ENCODE measurements at regions not wholly inside any gene's neighbourhood (a gene's known extent, or its start where the extent isn't known, plus 50 kb on each side); places are given as distances from the start of the nearest gene placed in this dataset.

DNA sequence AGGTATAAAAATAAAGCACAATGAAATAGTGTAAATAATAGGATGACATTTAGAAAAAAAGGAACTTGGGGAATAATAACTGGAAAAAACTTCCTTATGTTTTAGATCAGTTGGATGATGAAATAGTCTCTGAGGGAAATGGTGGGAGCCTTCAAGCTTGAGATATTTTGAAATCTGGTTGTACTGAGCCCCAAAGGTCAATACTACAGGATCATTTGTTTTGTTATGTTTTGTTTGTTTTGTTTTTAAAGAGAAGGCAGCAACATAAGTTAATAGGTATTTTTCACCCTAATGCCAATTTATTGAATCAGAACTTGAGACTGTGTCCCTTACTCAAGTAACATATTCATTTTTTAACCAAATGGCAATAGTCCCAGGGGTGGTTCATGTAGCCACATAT lies 393.1 kb downstream of the ETS1 start:
- DNase-seq (ENCODE audit: low spot score) (no peak), ATAC-seq (no peak)
- H3K36me3 Mint-ChIP-seq: no peaks in the 10 kb centered on the region
- no peak overlapping the region for H3K4me3 Mint-ChIP-seq
- no peaks in the 10 kb centered on the region for H3K9me3 Mint-ChIP-seq
- TF ChIP-seq, protein P1, sequence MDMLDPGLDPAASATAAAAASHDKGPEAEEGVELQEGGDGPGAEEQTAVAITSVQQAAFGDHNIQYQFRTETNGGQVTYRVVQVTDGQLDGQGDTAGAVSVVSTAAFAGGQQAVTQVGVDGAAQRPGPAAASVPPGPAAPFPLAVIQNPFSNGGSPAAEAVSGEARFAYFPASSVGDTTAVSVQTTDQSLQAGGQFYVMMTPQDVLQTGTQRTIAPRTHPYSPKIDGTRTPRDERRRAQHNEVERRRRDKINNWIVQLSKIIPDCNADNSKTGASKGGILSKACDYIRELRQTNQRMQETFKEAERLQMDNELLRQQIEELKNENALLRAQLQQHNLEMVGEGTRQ (CRISPR knock-in tag; IDR thresholded peaks at IDR 0.05): no peak
- TF ChIP-seq OVOL2 (CRISPR knock-in tag; IDR thresholded peaks at IDR 0.05; ENCODE audit: borderline replicate concordance) (no peak), GTF2I (CRISPR knock-in tag; conservative IDR thresholded peaks at IDR 0.05) (no peak)
- TF ChIP-seq, protein P2, sequence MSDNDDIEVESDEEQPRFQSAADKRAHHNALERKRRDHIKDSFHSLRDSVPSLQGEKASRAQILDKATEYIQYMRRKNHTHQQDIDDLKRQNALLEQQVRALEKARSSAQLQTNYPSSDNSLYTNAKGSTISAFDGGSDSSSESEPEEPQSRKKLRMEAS (CRISPR knock-in tag; IDR thresholded peaks at IDR 0.05): no peak
- no peak overlapping the region for H3K27ac Mint-ChIP-seq
- CTCF ChIA-PET: no interaction called here
- POLR2A ChIA-PET: no interaction called here
- no peaks in the 10 kb centered on the region for H3K4me1 Mint-ChIP-seq
- no peaks in the 10 kb centered on the region; the same call in 1 of the 2 replicates for H3K27me3 Mint-ChIP-seq (ENCODE audit: low read depth)

DNA sequence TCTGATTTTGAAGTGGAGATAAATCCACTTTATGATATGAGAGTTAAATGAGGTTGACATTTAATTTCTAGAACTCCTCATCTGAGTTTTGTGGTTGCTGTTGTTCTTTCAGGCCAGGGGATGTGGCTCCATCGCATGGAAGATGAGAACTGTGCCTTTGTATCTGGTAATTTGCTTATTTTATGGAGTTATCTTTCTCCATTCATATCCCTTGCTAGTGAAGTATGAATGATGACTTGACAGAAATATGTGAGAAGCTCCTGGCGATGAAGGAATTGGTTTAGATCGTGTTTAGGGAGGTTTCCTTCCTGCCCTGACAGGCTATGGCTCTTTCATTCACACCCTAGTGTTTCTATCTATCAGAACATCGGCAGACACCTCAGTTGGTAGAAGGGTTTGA lies 393.7 kb downstream of the ETS1 start:
- ATAC-seq (no peak), DNase-seq (ENCODE audit: low spot score) (no peak)
- CTCF ChIA-PET: no interaction called here

DNA sequence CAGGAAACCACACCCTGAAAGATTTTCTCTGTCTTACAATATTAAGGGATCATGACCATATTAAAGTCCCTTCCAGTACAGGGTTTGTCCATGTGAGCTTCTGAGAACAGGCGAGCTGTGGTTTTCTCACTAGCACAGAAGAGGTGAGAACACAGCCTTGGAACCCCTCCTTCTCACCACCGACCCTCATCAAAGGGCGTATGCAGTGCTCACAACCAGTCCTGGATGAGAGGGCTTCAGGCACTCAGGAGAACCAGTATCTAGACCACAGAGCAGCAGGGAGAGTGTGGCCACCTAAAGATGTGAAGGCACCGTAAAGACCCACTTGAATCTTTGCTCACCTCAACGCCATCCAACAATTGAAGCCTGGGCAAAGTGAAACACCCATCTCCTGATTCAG lies 397.0 kb downstream of the ETS1 start:
- POLR2A ChIA-PET: no interaction called here
- CTCF ChIA-PET: no interaction called here
- TF ChIP-seq, protein P3, sequence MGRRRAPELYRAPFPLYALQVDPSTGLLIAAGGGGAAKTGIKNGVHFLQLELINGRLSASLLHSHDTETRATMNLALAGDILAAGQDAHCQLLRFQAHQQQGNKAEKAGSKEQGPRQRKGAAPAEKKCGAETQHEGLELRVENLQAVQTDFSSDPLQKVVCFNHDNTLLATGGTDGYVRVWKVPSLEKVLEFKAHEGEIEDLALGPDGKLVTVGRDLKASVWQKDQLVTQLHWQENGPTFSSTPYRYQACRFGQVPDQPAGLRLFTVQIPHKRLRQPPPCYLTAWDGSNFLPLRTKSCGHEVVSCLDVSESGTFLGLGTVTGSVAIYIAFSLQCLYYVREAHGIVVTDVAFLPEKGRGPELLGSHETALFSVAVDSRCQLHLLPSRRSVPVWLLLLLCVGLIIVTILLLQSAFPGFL (CRISPR knock-in tag; IDR thresholded peaks at IDR 0.05; ENCODE audit: borderline replicate concordance): no peak

More for the DNA sequence above, 393.7 kb downstream of the ETS1 start:
- TF ChIP-seq NFE2L1 (CRISPR knock-in tag; IDR thresholded peaks at IDR 0.05) (no peak), NFYB (CRISPR knock-in tag; conservative IDR thresholded peaks at IDR 0.05; ENCODE audit: low read depth) (no peak), SMAD3 (CRISPR knock-in tag; IDR thresholded peaks at IDR 0.05; ENCODE audit: borderline replicate concordance) (no peak), ZNF317 (CRISPR knock-in tag; IDR thresholded peaks at IDR 0.05; ENCODE audit: borderline replicate concordance, low read depth) (no peak), ELF4 (CRISPR knock-in tag; IDR thresholded peaks at IDR 0.05; ENCODE audit: low read depth) (no peak), ZNF219 (CRISPR knock-in tag; IDR thresholded peaks at IDR 0.05; ENCODE audit: borderline replicate concordance) (no peak), SOX15 (CRISPR knock-in tag; IDR thresholded peaks at IDR 0.05) (no peak)
- TF ChIP-seq, protein P4, sequence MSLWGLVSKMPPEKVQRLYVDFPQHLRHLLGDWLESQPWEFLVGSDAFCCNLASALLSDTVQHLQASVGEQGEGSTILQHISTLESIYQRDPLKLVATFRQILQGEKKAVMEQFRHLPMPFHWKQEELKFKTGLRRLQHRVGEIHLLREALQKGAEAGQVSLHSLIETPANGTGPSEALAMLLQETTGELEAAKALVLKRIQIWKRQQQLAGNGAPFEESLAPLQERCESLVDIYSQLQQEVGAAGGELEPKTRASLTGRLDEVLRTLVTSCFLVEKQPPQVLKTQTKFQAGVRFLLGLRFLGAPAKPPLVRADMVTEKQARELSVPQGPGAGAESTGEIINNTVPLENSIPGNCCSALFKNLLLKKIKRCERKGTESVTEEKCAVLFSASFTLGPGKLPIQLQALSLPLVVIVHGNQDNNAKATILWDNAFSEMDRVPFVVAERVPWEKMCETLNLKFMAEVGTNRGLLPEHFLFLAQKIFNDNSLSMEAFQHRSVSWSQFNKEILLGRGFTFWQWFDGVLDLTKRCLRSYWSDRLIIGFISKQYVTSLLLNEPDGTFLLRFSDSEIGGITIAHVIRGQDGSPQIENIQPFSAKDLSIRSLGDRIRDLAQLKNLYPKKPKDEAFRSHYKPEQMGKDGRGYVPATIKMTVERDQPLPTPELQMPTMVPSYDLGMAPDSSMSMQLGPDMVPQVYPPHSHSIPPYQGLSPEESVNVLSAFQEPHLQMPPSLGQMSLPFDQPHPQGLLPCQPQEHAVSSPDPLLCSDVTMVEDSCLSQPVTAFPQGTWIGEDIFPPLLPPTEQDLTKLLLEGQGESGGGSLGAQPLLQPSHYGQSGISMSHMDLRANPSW (CRISPR knock-in tag; conservative IDR thresholded peaks at IDR 0.05; ENCODE audit: low read depth): no peak
- TF ChIP-seq, protein P5, sequence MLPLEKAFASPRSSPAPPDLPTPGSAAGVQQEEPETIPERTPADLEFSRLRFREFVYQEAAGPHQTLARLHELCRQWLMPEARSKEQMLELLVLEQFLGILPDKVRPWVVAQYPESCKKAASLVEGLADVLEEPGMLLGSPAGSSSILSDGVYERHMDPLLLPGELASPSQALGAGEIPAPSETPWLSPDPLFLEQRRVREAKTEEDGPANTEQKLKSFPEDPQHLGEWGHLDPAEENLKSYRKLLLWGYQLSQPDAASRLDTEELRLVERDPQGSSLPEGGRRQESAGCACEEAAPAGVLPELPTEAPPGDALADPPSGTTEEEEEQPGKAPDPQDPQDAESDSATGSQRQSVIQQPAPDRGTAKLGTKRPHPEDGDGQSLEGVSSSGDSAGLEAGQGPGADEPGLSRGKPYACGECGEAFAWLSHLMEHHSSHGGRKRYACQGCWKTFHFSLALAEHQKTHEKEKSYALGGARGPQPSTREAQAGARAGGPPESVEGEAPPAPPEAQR (CRISPR knock-in tag; IDR thresholded peaks at IDR 0.05): no peak
- TF ChIP-seq, protein P2 (CRISPR knock-in tag; IDR thresholded peaks at IDR 0.05): no peak
- H3K9me3 Mint-ChIP-seq: no peaks in the 10 kb centered on the region
- POLR2A ChIA-PET: no interaction called here
- H3K4me3 Mint-ChIP-seq: no peak overlapping the region
- H3K27ac Mint-ChIP-seq: no peak overlapping the region
- no peaks in the 10 kb centered on the region for H3K4me1 Mint-ChIP-seq
- H3K36me3 Mint-ChIP-seq: no peaks in the 10 kb centered on the region
- H3K27me3 Mint-ChIP-seq (ENCODE audit: low read depth): no peaks in the 10 kb centered on the region; the same call in 1 of the 2 replicates

More for the DNA sequence above, 397.0 kb downstream of the ETS1 start:
- Mint-ChIP-seq H3K9me3 (peaks cover 18% of the 10 kb centered on the region), H3K4me3 (no peak overlapping the region), H3K4me1 (no peaks in the 10 kb centered on the region), H3K27ac (no peak overlapping the region), H3K27me3 (ENCODE audit: low read depth) (no peaks in the 10 kb centered on the region; the same call in 1 of the 2 replicates), H3K36me3 (peaks cover 13% of the 10 kb centered on the region)
- ATAC-seq (no peak), DNase-seq (ENCODE audit: low spot score) (no peak)

Data from WTC11 (cell line).